Large intestine (tissue), 3 donors: ENCODE measurements at regions not wholly inside any gene's neighbourhood (a gene's known extent, or its start where the extent isn't known, plus 50 kb on each side); places are given as distances from the start of the nearest gene placed in this dataset.

Experiments
- DNase-seq, 2 donors: peaks; one replicate each; pipeline versions ENCODE4 v3.0.0 to v3.0.0-alpha.2; 2013
- H3K27ac ChIP-seq: one replicate; pipeline ENCODE4 v1.5.1; 2013; ENCODE audit warnings: low read length
- H3K27me3 ChIP-seq: 2 replicates; pipeline ENCODE4 v1.6.1; 2013; ENCODE audit warnings: low read length; ENCODE audit not compliant: control insufficient read depth, insufficient read depth
- H3K36me3 ChIP-seq: 2 replicates; pipeline ENCODE4 v1.6.1; 2013; ENCODE audit warnings: low read length; ENCODE audit not compliant: control insufficient read depth, insufficient read depth
- H3K4me1 ChIP-seq: one replicate; pipeline ENCODE4 v1.6.1; 2013; ENCODE audit warnings: low read length; ENCODE audit not compliant: control insufficient read depth, insufficient read depth
- H3K4me3 ChIP-seq: one replicate; pipeline ENCODE4 v1.5.1; 2013; ENCODE audit warnings: low read length
- H3K9me3 ChIP-seq: one replicate; pipeline ENCODE4 v1.6.1; 2013; ENCODE audit warnings: mild to moderate bottlenecking, low read depth, low read length, moderate library complexity; ENCODE audit not compliant: control insufficient read depth
- WGBS: methylation state at CpG from one replicate; pipeline ENCODE4 v1.1.5; 2013; ENCODE audit warnings: low lambda C conversion rate; ENCODE audit not compliant: insufficient coverage; 5-methylcytosine and 5-hydroxymethylcytosine counted together

GRCh38 chr9:28270156-28270555 lies 696.9 kb upstream of the C9orf72 start:
- no peak for DNase-seq
- no peaks in the 10 kb centered on the region for H3K4me1 ChIP-seq
- H3K36me3 ChIP-seq: no peaks in the 10 kb centered on the region
- no peaks in the 10 kb centered on the region for H3K27me3 ChIP-seq
- no CpG with 5 or more reads among the region's 4 CpGs for WGBS
- H3K27ac ChIP-seq: no peak overlapping the region
- no peak overlapping the region for H3K4me3 ChIP-seq
- no peaks in the 10 kb centered on the region for H3K9me3 ChIP-seq

GRCh38 chr9:28272127-28272526 lies 698.8 kb upstream of the C9orf72 start:
- 100% methylated on average over 4 of the region's 4 CpGs for WGBS

GRCh38 chr9:28287455-28287854 lies 714.2 kb upstream of the C9orf72 start:
- H3K36me3 ChIP-seq: no peaks in the 10 kb centered on the region
- H3K4me1 ChIP-seq: no peaks in the 10 kb centered on the region
- DNase-seq: no peak
- 0% methylated on average over 2 of the region's 4 CpGs for WGBS
- H3K27me3 ChIP-seq: no peaks in the 10 kb centered on the region
- no peaks in the 10 kb centered on the region for H3K9me3 ChIP-seq
- H3K27ac ChIP-seq: no peak overlapping the region
- no peak overlapping the region for H3K4me3 ChIP-seq

More at GRCh38 chr9:28272127-28272526, 698.8 kb upstream of the C9orf72 start:
- no peaks in the 10 kb centered on the region for H3K36me3 ChIP-seq
- no peak for DNase-seq
- H3K27ac ChIP-seq: no peak overlapping the region
- no peaks in the 10 kb centered on the region for H3K9me3 ChIP-seq
- no peak overlapping the region for H3K4me3 ChIP-seq
- no peaks in the 10 kb centered on the region for H3K4me1 ChIP-seq
- no peaks in the 10 kb centered on the region for H3K27me3 ChIP-seq

- Histone ChIP-seq H3K27ac (no peak overlapping the region), H3K36me3 (no peaks in the 10 kb centered on the region), H3K4me1 (no peaks in the 10 kb centered on the region), H3K9me3 (no peaks in the 10 kb centered on the region), H3K4me3 (no peak overlapping the region), H3K27me3 (no peaks in the 10 kb centered on the region)
- no peak for DNase-seq
These were observed 716.5 kb upstream of the C9orf72 start for GRCh38 chr9:28289746-28290145.

GRCh38 chr9:28293369-28294090 lies 720.2 kb upstream of the C9orf72 start:
- Histone ChIP-seq H3K27ac (no peak overlapping the region), H3K27me3 (no peaks in the 10 kb centered on the region), H3K9me3 (no peaks in the 10 kb centered on the region), H3K36me3 (no peaks in the 10 kb centered on the region), H3K4me1 (no peaks in the 10 kb centered on the region), H3K4me3 (no peak overlapping the region)
- no CpG with 5 or more reads among the region's 3 CpGs for WGBS
- DNase-seq: no peak

GRCh38 chr9:28301281-28301680 lies 728.0 kb upstream of the C9orf72 start:
- no peaks in the 10 kb centered on the region for H3K9me3 ChIP-seq
- H3K4me3 ChIP-seq: no peak overlapping the region
- H3K36me3 ChIP-seq: no peaks in the 10 kb centered on the region
- no peaks in the 10 kb centered on the region for H3K4me1 ChIP-seq
- H3K27me3 ChIP-seq: no peaks in the 10 kb centered on the region
- no peak overlapping the region for H3K27ac ChIP-seq
- no peak for DNase-seq

GRCh38 chr9:28317745-28318144 lies 744.5 kb upstream of the C9orf72 start:
- no CpG with 5 or more reads among the region's 1 CpG for WGBS
- Histone ChIP-seq H3K9me3 (no peaks in the 10 kb centered on the region), H3K4me1 (no peaks in the 10 kb centered on the region), H3K4me3 (no peak overlapping the region), H3K27ac (no peak overlapping the region), H3K36me3 (no peaks in the 10 kb centered on the region), H3K27me3 (no peaks in the 10 kb centered on the region)
- no peak for DNase-seq

- 80% methylated on average over 1 of the region's 1 CpG for WGBS
- Histone ChIP-seq H3K27me3 (no peaks in the 10 kb centered on the region), H3K4me3 (no peak overlapping the region), H3K27ac (no peak overlapping the region), H3K4me1 (no peaks in the 10 kb centered on the region), H3K36me3 (no peaks in the 10 kb centered on the region), H3K9me3 (no peaks in the 10 kb centered on the region)
- DNase-seq: no peak
These were observed 745.2 kb upstream of the C9orf72 start for GRCh38 chr9:28318515-28318914.

- WGBS: no CpG with 5 or more reads among the region's 2 CpGs
- H3K36me3 ChIP-seq: no peaks in the 10 kb centered on the region
- H3K27me3 ChIP-seq: no peaks in the 10 kb centered on the region
- no peak for DNase-seq
- H3K4me3 ChIP-seq: no peak overlapping the region
- H3K4me1 ChIP-seq: no peaks in the 10 kb centered on the region
- H3K27ac ChIP-seq: no peak overlapping the region
- no peaks in the 10 kb centered on the region for H3K9me3 ChIP-seq
These were observed 746.7 kb upstream of the C9orf72 start for GRCh38 chr9:28319981-28320380.

- H3K4me1 ChIP-seq: no peaks in the 10 kb centered on the region
- H3K27me3 ChIP-seq: no peaks in the 10 kb centered on the region
- H3K4me3 ChIP-seq: no peak overlapping the region
- no peaks in the 10 kb centered on the region for H3K9me3 ChIP-seq
- H3K27ac ChIP-seq: no peak overlapping the region
- WGBS: no CpG with 5 or more reads among the region's 5 CpGs
- H3K36me3 ChIP-seq: no peaks in the 10 kb centered on the region
- no peak for DNase-seq
These were observed 747.3 kb upstream of the C9orf72 start for GRCh38 chr9:28320616-28321015.

GRCh38 chr9:28329323-28329722 lies 756.0 kb upstream of the C9orf72 start:
- no peak overlapping the region for H3K4me3 ChIP-seq
- H3K4me1 ChIP-seq: no peaks in the 10 kb centered on the region
- WGBS: no CpG with 5 or more reads among the region's 3 CpGs
- H3K9me3 ChIP-seq: no peaks in the 10 kb centered on the region
- no peaks in the 10 kb centered on the region for H3K27me3 ChIP-seq
- no peaks in the 10 kb centered on the region for H3K36me3 ChIP-seq
- H3K27ac ChIP-seq: no peak overlapping the region
- no peak for DNase-seq
